HCT116 (cell line): ENCODE measurements at regions not wholly inside any gene's neighbourhood (a gene's known extent, or its start where the extent isn't known, plus 50 kb on each side); places are given as distances from the start of the nearest gene placed in this dataset.

Experiments used
- ATAC-seq: fragments of 200-7000 bp; cut with Tn5 transposase; 2 replicates; pipeline ENCODE4 v1.9.1; 2020; ENCODE audit warnings: mild to moderate bottlenecking, moderate library complexity
- BruUV-seq: library from RNA; stranded (reverse); fragments of 400-500 nt; replicated peaks from 2 replicates; lab custom pipeline; 2021; lab: Mats Ljungman, UMichigan
- CTCF ChIA-PET: fragments of 300-600 bp; sonication (Branson Sonifier 250); formaldehyde crosslinking; loops from one replicate; lab custom pipeline; 2021; ENCODE audit warnings: antibody characterized with exemption; lab: Charles Lee
- POLR2A ChIA-PET: fragments of 300-600, 350-600 bp; sonication (Branson Sonifier 250); formaldehyde crosslinking; loops from one replicate; lab custom pipeline; 2021; ENCODE audit warnings: antibody characterized with exemption; lab: Charles Lee
- RAD21 ChIA-PET, 2 experiments: fragments of 300-600 bp; sonication (Branson Sonifier 250); formaldehyde crosslinking; loops; one replicate each; lab custom pipeline; 2023; ENCODE audit warnings: low total read pairs in 2 of 2; ENCODE audit not compliant: uncharacterized antibody in 2 of 2, unreplicated experiment in 2 of 2, low non-redundant PET in 1 of 2; lab: Charles Lee
- DNase-seq: peaks from one replicate; pipeline ENCODE4 v3.0.0-alpha.2; 2010; ENCODE audit warnings: low read depth, low spot score
- H2AFZ ChIP-seq: fragments of 200-600 bp; shearing (Covaris generic), sonication (generic); 2 replicates; pipeline ENCODE4 v1.6.1; 2017; ENCODE audit warnings: low read depth, mixed run types, mixed read lengths, antibody characterized with exemption, low read length; ENCODE audit not compliant: poor library complexity, severe bottlenecking
- H3K27ac ChIP-seq: 2 replicates; pipeline ENCODE4 v1.5.1; 2012; ENCODE audit warnings: low read depth, low read length
- H3K27me3 ChIP-seq: fragments of 200-600 bp; sonication (generic); 2 replicates; pipeline ENCODE4 v1.6.1; 2016; ENCODE audit warnings: mixed run types, low read length, mixed read lengths; ENCODE audit not compliant: insufficient read depth
- H3K36me3 ChIP-seq, 2 experiments: fragments of 200-500 bp in 1 of 2; fragments of 200-600 bp in 1 of 2; sonication (Bioruptor generic) in 1 of 2; sonication (generic) in 1 of 2; 2 replicates each; pipeline versions ENCODE4 v1.5.1 to v1.6.1; 2014 to 2016; ENCODE audit warnings: low read length in 2 of 2, inconsistent platforms in 1 of 2, mixed read lengths in 1 of 2, mixed run types in 1 of 2; ENCODE audit not compliant: insufficient read depth in 2 of 2, control insufficient read depth in 1 of 2
- H3K4me1 ChIP-seq, 2 experiments: fragments of 200-600 bp in 1 of 2; sonication (generic) in 1 of 2; 2 replicates each; pipeline versions ENCODE4 v1.5.1 to v1.6.1; 2012 to 2017; ENCODE audit warnings: low read length in 2 of 2, inconsistent platforms in 1 of 2, mild to moderate bottlenecking in 1 of 2, mixed read lengths in 1 of 2, mixed run types in 1 of 2, moderate library complexity in 1 of 2; ENCODE audit not compliant: insufficient read depth in 2 of 2, control insufficient read depth in 1 of 2
- H3K4me2 ChIP-seq: fragments of 200-600 bp; sonication (generic); 2 replicates; pipeline ENCODE4 v1.6.1; 2017; ENCODE audit warnings: mixed run types, low read length, mixed read lengths
- H3K4me3 ChIP-seq, 2 experiments: fragments of 200-600 bp in 1 of 2; sonication (generic) in 1 of 2; replicated peaks in 1 of 2; 2 replicates each; pipeline ENCODE4 v1.5.1; 2011 to 2016; ENCODE audit warnings: low read length in 2 of 2, control low read depth in 1 of 2, low read depth in 1 of 2, mild to moderate bottlenecking in 1 of 2, mixed read lengths in 1 of 2, mixed run types in 1 of 2
- H3K79me2 ChIP-seq: fragments of 200-600 bp; sonication (generic); 2 replicates; pipeline ENCODE4 v1.6.1; 2017; ENCODE audit warnings: mild to moderate bottlenecking, mixed run types, low read length, moderate library complexity, mixed read lengths; ENCODE audit not compliant: insufficient read depth
- H3K9ac ChIP-seq: fragments of 200-600 bp; sonication (generic); 2 replicates; pipeline ENCODE4 v1.6.1; 2016; ENCODE audit warnings: low read length, mixed read lengths
- H3K9me2 ChIP-seq: fragments of 200-600 bp; sonication (generic), shearing (Covaris generic); 2 replicates; pipeline ENCODE4 v1.6.1; 2017; ENCODE audit warnings: mixed run types, mild to moderate bottlenecking, moderate library complexity; ENCODE audit not compliant: insufficient read depth
- H3K9me3 ChIP-seq, 2 experiments: fragments of 200-500 bp in 1 of 2; fragments of 200-600 bp in 1 of 2; sonication (Bioruptor generic) in 1 of 2; sonication (generic) in 1 of 2; 2 replicates each; pipeline ENCODE4 v1.6.1; 2014 to 2017; ENCODE audit warnings: low read length in 2 of 2, mixed read lengths in 2 of 2, inconsistent platforms in 1 of 2, low read depth in 1 of 2, mild to moderate bottlenecking in 1 of 2, mixed run types in 1 of 2, moderate library complexity in 1 of 2; ENCODE audit not compliant: control insufficient read depth in 1 of 2, insufficient read depth in 1 of 2
- H4K20me1 ChIP-seq: fragments of 200-600 bp; sonication (generic), shearing (Covaris generic); 2 replicates; pipeline ENCODE4 v1.6.1; 2017; ENCODE audit warnings: mixed run types, mild to moderate bottlenecking, moderate library complexity; ENCODE audit not compliant: insufficient read depth
- CBX3 ChIP-seq: IDR thresholded peaks from 2 replicates; pipeline ENCODE4 v1.6.1; 2012; ENCODE audit warnings: low read depth
- CEBPB ChIP-seq: IDR thresholded peaks from 2 replicates; pipeline ENCODE4 v1.6.1; 2012; ENCODE audit warnings: low read depth
- ELF1 ChIP-seq: IDR thresholded peaks from 2 replicates; pipeline ENCODE4 v1.6.1; 2012; ENCODE audit warnings: low read depth, borderline replicate concordance
- EZH2 ChIP-seq: fragments of 200-600 bp; sonication (generic); IDR thresholded peaks from 2 replicates; pipeline ENCODE4 v1.6.1; 2017; ENCODE audit warnings: antibody characterized with exemption, mixed run types
- JUND ChIP-seq: IDR thresholded peaks from 2 replicates; pipeline ENCODE4 v1.6.1; 2012
- POLR2A ChIP-seq: IDR thresholded peaks from 2 replicates; pipeline ENCODE4 v1.7.0; 2011; ENCODE audit warnings: borderline replicate concordance; ENCODE audit not compliant: insufficient read depth, insufficient read length; ENCODE audit errors: extremely low read depth
- SP1 ChIP-seq: IDR thresholded peaks from 2 replicates; pipeline ENCODE4 v1.6.1; 2012; ENCODE audit warnings: low read depth
- TCF7L2 ChIP-seq: IDR thresholded peaks from 2 replicates; pipeline ENCODE4 v1.7.0; 2011; ENCODE audit warnings: borderline replicate concordance, inconsistent platforms; ENCODE audit not compliant: insufficient read depth, insufficient read length; ENCODE audit errors: extremely low read depth
- ZFX ChIP-seq: fragments of 450-650 bp; IDR thresholded peaks from 2 replicates; pipeline ENCODE4 v1.6.1; 2017
- ZNF274 ChIP-seq: fragments of 200-500 bp; sonication (Bioruptor generic); IDR thresholded peaks from 2 replicates; pipeline ENCODE4 v1.6.1; 2014; ENCODE audit warnings: mild to moderate bottlenecking, low read depth, low read length, inconsistent platforms
- intact Hi-C: fragments of 100-400 bp; cut with micrococcal nuclease; formaldehyde crosslinking; loops from 2 replicates; pipeline ENCODE4 v1.10.0; 2022
- TF ChIP-seq, protein P1 (sequence below): IDR thresholded peaks from 2 replicates; pipeline ENCODE4 v1.6.1; 2012

GRCh38 chr6:105889902-105890301, 196.2 kb upstream of the PRDM1 start:
- ATAC-seq, result no peak
- no peak overlapping the region for H3K4me3 ChIP-seq
- RAD21 ChIA-PET, result no interaction called here
- H3K4me2 ChIP-seq, result no peak overlapping the region
- H3K27ac ChIP-seq, result no peak overlapping the region
- CTCF ChIA-PET, result interaction anchor here (0.7 kb wide), 1 partner anchor 283 kb away, joined by 3 read pairs; no protein-coding TSS in a partner anchor
- TF ChIP-seq CBX3 (no peak), TCF7L2 (no peak), JUND (no peak), SP1 (no peak), ZNF274 (no peak), CEBPB (no peak), EZH2 (no peak)
- TF ChIP-seq, protein P1, sequence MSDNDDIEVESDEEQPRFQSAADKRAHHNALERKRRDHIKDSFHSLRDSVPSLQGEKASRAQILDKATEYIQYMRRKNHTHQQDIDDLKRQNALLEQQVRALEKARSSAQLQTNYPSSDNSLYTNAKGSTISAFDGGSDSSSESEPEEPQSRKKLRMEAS, result no peak
- H3K36me3 ChIP-seq, result no peaks in the 10 kb centered on the region
- intact Hi-C loops, result no loop called here
- H3K9me3 ChIP-seq, result no peaks in the 10 kb centered on the region
- H2AFZ ChIP-seq, result peak overlapping the region; percentile 30
- H3K79me2 ChIP-seq, result no peaks in the 10 kb centered on the region
- H3K4me1 ChIP-seq, result peaks cover 0 to 15% of the 10 kb centered on the region in 2 experiments; a peak in 3 of 4 replicates
- H3K27me3 ChIP-seq, result no peaks in the 10 kb centered on the region
- H4K20me1 ChIP-seq, result no peaks in the 10 kb centered on the region
- no peak for DNase-seq
- BruUV-seq, result no TSS peak
- H3K9me2 ChIP-seq, result no peaks in the 10 kb centered on the region
- POLR2A ChIA-PET, result no interaction called here
- H3K9ac ChIP-seq, result no peak overlapping the region

GRCh38 chr6:105886814-105887544, 199.2 kb upstream of the PRDM1 start:
- H3K9me3 ChIP-seq, result no peaks in the 10 kb centered on the region
- H3K27me3 ChIP-seq, result no peaks in the 10 kb centered on the region
- no peak overlapping the region for H3K27ac ChIP-seq
- H3K4me3 ChIP-seq, result no peak overlapping the region
- ChIA-PET POLR2A (no interaction called here), CTCF (no interaction called here), RAD21 (no interaction called here)
- H3K79me2 ChIP-seq, result no peaks in the 10 kb centered on the region
- TF ChIP-seq ZFX, result no peak
- no peak for TF ChIP-seq ELF1
- TF ChIP-seq SP1, result no peak
- TF ChIP-seq POLR2A, result no peak
- no TSS peak for BruUV-seq
- H3K9me2 ChIP-seq, result no peaks in the 10 kb centered on the region
- no peaks in the 10 kb centered on the region for H3K36me3 ChIP-seq
- intact Hi-C loops, result no loop called here
- ATAC-seq (no peak), DNase-seq (no peak)
- H3K4me1 ChIP-seq, result peaks cover 0 to 6% of the 10 kb centered on the region in 2 experiments; a peak in 2 of 4 replicates
- no peak overlapping the region for H3K4me2 ChIP-seq
- H2AFZ ChIP-seq, result no peak overlapping the region
- no peak overlapping the region for H3K9ac ChIP-seq
- H4K20me1 ChIP-seq, result no peaks in the 10 kb centered on the region
